ENCODE measurements at regions not wholly inside any gene's neighbourhood (a gene's known extent, or its start where the extent isn't known, plus 50 kb on each side); places are given as distances from the start of the nearest gene placed in this dataset.

DNA sequence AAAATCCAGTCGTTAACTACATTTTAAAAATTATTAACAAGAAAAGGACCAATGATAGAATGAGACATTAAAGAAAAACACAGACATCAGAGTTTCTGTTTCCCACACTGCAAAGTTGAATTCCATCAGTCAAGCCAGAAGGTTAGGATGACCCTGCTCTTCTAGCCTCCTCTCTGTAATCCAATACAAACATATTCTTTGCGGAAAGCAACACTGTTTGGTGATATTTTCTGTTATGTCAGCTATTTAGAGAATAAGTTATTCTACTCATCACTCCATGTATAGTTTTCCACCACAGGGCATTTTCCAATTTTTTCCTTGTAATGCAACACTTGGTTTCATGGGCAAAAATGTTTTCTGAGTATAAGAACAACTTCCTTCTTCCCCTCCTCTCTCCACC is 152.3 kb downstream of the EVX1 start:
- H4K20me1 ChIP-seq (ENCODE audit: insufficient read depth): no peaks in the 10 kb centered on the region
- RAD21 ChIA-PET (ENCODE audit: low non-redundant PET in 1 of 2, low total read pairs in 2 of 2, uncharacterized antibody in 2 of 2, unreplicated experiment in 2 of 2): no interaction called here
- CTCF ChIA-PET: no interaction called here
- H3K4me2 ChIP-seq (ENCODE audit: low read length): no peak overlapping the region
- TF ChIP-seq CBX3 (IDR thresholded peaks at IDR 0.05; ENCODE audit: low read depth): no peak
- TF ChIP-seq JUND (IDR thresholded peaks at IDR 0.05): no peak
- no peak for TF ChIP-seq SIN3A (IDR thresholded peaks at IDR 0.05; ENCODE audit: low read depth)
- TF ChIP-seq ELF1 (IDR thresholded peaks at IDR 0.05; ENCODE audit: borderline replicate concordance, low read depth): no peak
- H3K36me3 ChIP-seq (ENCODE audit: control insufficient read depth in 1 of 2, insufficient read depth in 2 of 2, low read length in 2 of 2): no peaks in the 10 kb centered on the region
- DNase-seq (ENCODE audit: low read depth, low spot score) (no peak), ATAC-seq (no peak)
- H2AFZ ChIP-seq (ENCODE audit: low read depth, low read length, poor library complexity, severe bottlenecking): no peak overlapping the region
- no peak overlapping the region for H3K27ac ChIP-seq (ENCODE audit: low read depth, low read length)
- no TSS peak for BruUV-seq (replicated peaks)
- no peaks in the 10 kb centered on the region for H3K79me2 ChIP-seq (ENCODE audit: insufficient read depth, low read length)
- intact Hi-C loops (cut with micrococcal nuclease): no loop called here
- no peak overlapping the region for H3K9ac ChIP-seq (ENCODE audit: low read length)
- H3K4me3 ChIP-seq (replicated peaks in 1 of 2; ENCODE audit: low read depth in 1 of 2, low read length in 2 of 2): no peak overlapping the region
- no peaks in the 10 kb centered on the region for H3K27me3 ChIP-seq (ENCODE audit: insufficient read depth, low read length)
- H3K9me2 ChIP-seq (ENCODE audit: insufficient read depth): no peaks in the 10 kb centered on the region
- H3K9me3 ChIP-seq (ENCODE audit: control insufficient read depth in 1 of 2, insufficient read depth in 1 of 2, low read depth in 1 of 2, low read length in 2 of 2): no peaks in the 10 kb centered on the region
- H3K4me1 ChIP-seq (ENCODE audit: control insufficient read depth in 1 of 2, insufficient read depth in 2 of 2, low read length in 2 of 2): no peaks in the 10 kb centered on the region
- POLR2A ChIA-PET: no interaction called here

DNA sequence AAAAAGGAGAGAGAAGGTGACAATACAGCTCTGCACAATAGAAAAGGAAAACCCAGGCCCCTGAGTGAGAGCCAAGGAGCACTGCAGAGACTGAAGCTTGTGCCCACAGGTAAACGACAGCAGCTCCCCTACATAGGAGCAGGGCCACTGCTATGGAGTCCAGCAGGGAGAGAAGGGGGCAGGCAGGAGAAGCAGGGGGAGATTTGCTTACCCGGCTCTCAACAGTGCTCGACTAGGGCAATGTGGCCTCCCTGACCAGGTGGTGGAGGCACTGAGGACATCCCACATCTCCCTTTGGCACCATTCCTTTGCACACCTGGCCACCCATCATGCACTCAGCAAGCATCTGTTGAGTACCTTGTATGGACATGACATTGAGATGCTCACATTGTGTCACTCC is 153.0 kb downstream of the EVX1 start:
- H3K4me3 ChIP-seq (replicated peaks in 1 of 2; ENCODE audit: low read depth in 1 of 2, low read length in 2 of 2): no peak overlapping the region
- no TSS peak for BruUV-seq (replicated peaks)
- H3K4me2 ChIP-seq (ENCODE audit: low read length): no peak overlapping the region
- no peaks in the 10 kb centered on the region for H3K9me2 ChIP-seq (ENCODE audit: insufficient read depth)
- no peak overlapping the region for H3K9ac ChIP-seq (ENCODE audit: low read length)
- TF ChIP-seq CEBPB (IDR thresholded peaks at IDR 0.05; ENCODE audit: low read depth): no peak
- no peak for TF ChIP-seq EZH2 (IDR thresholded peaks at IDR 0.05)
- no peak for TF ChIP-seq ZNF274 (IDR thresholded peaks at IDR 0.05; ENCODE audit: low read depth, low read length)
- no peak for TF ChIP-seq YY1 (IDR thresholded peaks at IDR 0.05; ENCODE audit: extremely low read depth, insufficient replicate concordance, low read depth, low read length)
- TF ChIP-seq ELF1 (IDR thresholded peaks at IDR 0.05; ENCODE audit: borderline replicate concordance, low read depth): no peak
- no peak for TF ChIP-seq FOSL1 (IDR thresholded peaks at IDR 0.05; ENCODE audit: low read depth)
- TF ChIP-seq TCF7L2 (IDR thresholded peaks at IDR 0.05; ENCODE audit: borderline replicate concordance, extremely low read depth, insufficient read depth, insufficient read length): no peak
- TF ChIP-seq, protein P1, sequence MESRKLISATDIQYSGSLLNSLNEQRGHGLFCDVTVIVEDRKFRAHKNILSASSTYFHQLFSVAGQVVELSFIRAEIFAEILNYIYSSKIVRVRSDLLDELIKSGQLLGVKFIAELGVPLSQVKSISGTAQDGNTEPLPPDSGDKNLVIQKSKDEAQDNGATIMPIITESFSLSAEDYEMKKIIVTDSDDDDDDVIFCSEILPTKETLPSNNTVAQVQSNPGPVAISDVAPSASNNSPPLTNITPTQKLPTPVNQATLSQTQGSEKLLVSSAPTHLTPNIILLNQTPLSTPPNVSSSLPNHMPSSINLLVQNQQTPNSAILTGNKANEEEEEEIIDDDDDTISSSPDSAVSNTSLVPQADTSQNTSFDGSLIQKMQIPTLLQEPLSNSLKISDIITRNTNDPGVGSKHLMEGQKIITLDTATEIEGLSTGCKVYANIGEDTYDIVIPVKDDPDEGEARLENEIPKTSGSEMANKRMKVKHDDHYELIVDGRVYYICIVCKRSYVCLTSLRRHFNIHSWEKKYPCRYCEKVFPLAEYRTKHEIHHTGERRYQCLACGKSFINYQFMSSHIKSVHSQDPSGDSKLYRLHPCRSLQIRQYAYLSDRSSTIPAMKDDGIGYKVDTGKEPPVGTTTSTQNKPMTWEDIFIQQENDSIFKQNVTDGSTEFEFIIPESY (IDR thresholded peaks at IDR 0.05; ENCODE audit: extremely low read depth, insufficient replicate concordance, low read length): no peak
- TF ChIP-seq SP1 (IDR thresholded peaks at IDR 0.05; ENCODE audit: low read depth): no peak
- TF ChIP-seq EGR1 (IDR thresholded peaks at IDR 0.05; ENCODE audit: low read depth): no peak
- TF ChIP-seq, protein P2, sequence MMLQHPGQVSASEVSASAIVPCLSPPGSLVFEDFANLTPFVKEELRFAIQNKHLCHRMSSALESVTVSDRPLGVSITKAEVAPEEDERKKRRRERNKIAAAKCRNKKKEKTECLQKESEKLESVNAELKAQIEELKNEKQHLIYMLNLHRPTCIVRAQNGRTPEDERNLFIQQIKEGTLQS (IDR thresholded peaks at IDR 0.05): no peak
- TF ChIP-seq, protein P3, sequence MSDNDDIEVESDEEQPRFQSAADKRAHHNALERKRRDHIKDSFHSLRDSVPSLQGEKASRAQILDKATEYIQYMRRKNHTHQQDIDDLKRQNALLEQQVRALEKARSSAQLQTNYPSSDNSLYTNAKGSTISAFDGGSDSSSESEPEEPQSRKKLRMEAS (IDR thresholded peaks at IDR 0.05): no peak
- no peak for TF ChIP-seq POLR2AphosphoS5 (IDR thresholded peaks at IDR 0.05; ENCODE audit: low read depth, low read length)
- H2AFZ ChIP-seq (ENCODE audit: low read depth, low read length, poor library complexity, severe bottlenecking): no peak overlapping the region
- no peaks in the 10 kb centered on the region for H4K20me1 ChIP-seq (ENCODE audit: insufficient read depth)
- H3K9me3 ChIP-seq (ENCODE audit: control insufficient read depth in 1 of 2, insufficient read depth in 1 of 2, low read depth in 1 of 2, low read length in 2 of 2): no peaks in the 10 kb centered on the region
- ChIA-PET RAD21 (ENCODE audit: low non-redundant PET in 1 of 2, low total read pairs in 2 of 2, uncharacterized antibody in 2 of 2, unreplicated experiment in 2 of 2) (no interaction called here), CTCF (interaction anchor here (1.3 kb wide), 1 partner anchor 200 kb away, joined by 3 read pairs; no protein-coding TSS in a partner anchor), POLR2A (no interaction called here)
- DNase-seq (ENCODE audit: low read depth, low spot score): no peak
- no peaks in the 10 kb centered on the region for H3K27me3 ChIP-seq (ENCODE audit: insufficient read depth, low read length)
- H3K27ac ChIP-seq (ENCODE audit: low read depth, low read length): no peak overlapping the region
- H3K4me1 ChIP-seq (ENCODE audit: control insufficient read depth in 1 of 2, insufficient read depth in 2 of 2, low read length in 2 of 2): no peaks in the 10 kb centered on the region
- no peaks in the 10 kb centered on the region for H3K36me3 ChIP-seq (ENCODE audit: control insufficient read depth in 1 of 2, insufficient read depth in 2 of 2, low read length in 2 of 2)
- intact Hi-C loops (cut with micrococcal nuclease): no loop called here
- ATAC-seq: no peak
- no peaks in the 10 kb centered on the region for H3K79me2 ChIP-seq (ENCODE audit: insufficient read depth, low read length)
